ENCODE measurements at regions not wholly inside any gene's neighbourhood (a gene's known extent, or its start where the extent isn't known, plus 50 kb on each side); places are given as distances from the start of the nearest gene placed in this dataset.

DNA sequence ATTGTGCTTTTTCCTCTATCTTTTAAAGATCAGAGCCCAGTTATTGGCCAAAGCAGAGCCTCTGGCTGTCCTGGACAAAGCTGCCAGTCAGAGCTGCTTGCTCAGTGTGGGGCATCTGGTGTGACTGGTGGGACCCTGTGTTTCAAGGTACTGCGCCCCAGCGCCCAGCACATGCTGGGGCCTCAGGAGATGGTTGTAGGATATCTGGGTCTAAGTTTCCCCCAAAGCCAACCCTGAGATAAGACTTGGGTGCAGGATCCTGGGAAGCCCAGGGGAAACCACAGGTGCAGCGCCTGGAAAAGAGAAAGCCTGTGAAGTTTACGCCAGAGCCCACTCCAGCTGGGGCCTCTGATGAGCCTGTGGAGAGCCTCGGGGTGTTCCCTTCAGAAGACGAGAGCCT is 117.7 kb downstream of the RPIA start:
- Histone ChIP-seq H3K36me3 (ENCODE audit: control insufficient read depth in 2 of 2, extremely low read depth in 1 of 2, insufficient read depth in 2 of 2, low read length in 2 of 2) (no peaks in the 10 kb centered on the region), H3K27me3 (ENCODE audit: control insufficient read depth in 2 of 2, insufficient read depth in 2 of 2, low read length in 2 of 2) (peaks cover 0 to 9% of the 10 kb centered on the region in 2 experiments), H3K9me1 (replicated peaks; ENCODE audit: control insufficient read depth, extremely low read depth, insufficient read depth, low read length) (no peaks in the 10 kb centered on the region), H3K9ac (replicated peaks; ENCODE audit: extremely low read depth, insufficient read depth, low read length) (no peak overlapping the region), H4K20me1 (replicated peaks; ENCODE audit: control insufficient read depth, extremely low read depth, insufficient read depth, low read length) (no peaks in the 10 kb centered on the region), H3K4me2 (ENCODE audit: insufficient read depth, low read length) (no peak overlapping the region), H3K79me2 (ENCODE audit: control insufficient read depth, insufficient read depth, low read length) (no peaks in the 10 kb centered on the region), H3K4me1 (ENCODE audit: control insufficient read depth, extremely low read depth, insufficient read depth, low read length) (peaks cover 3% of the 10 kb centered on the region), H3K4me3 (replicated peaks in 1 of 3; ENCODE audit: insufficient read depth in 1 of 3, low read depth in 1 of 3, low read length in 3 of 3) (no peak overlapping the region), H2AFZ (ENCODE audit: low read depth, low read length) (no peak overlapping the region), H3K27ac (ENCODE audit: insufficient read depth, low read depth, low read length) (no peak overlapping the region), H3K9me3 (replicated peaks; ENCODE audit: control insufficient read depth, insufficient read depth, low read length) (no peaks in the 10 kb centered on the region)
- CTCF ChIA-PET = interaction anchor here (1.6 kb wide), 1 partner anchor 66 kb away, joined by 3 read pairs; no protein-coding TSS in a partner anchor
- BruUV-seq (replicated peaks) = no TSS peak
- DNase-seq (ENCODE audit: low read depth, low spot score) = no peak
- TF ChIP-seq POLR2A (IDR thresholded peaks at IDR 0.05; ENCODE audit: low read depth, low read length) = no peak
- TF ChIP-seq, protein P1, sequence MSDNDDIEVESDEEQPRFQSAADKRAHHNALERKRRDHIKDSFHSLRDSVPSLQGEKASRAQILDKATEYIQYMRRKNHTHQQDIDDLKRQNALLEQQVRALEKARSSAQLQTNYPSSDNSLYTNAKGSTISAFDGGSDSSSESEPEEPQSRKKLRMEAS (IDR thresholded peaks at IDR 0.05; ENCODE audit: insufficient read depth, insufficient read length) = no peak
- TF ChIP-seq, protein P2, sequence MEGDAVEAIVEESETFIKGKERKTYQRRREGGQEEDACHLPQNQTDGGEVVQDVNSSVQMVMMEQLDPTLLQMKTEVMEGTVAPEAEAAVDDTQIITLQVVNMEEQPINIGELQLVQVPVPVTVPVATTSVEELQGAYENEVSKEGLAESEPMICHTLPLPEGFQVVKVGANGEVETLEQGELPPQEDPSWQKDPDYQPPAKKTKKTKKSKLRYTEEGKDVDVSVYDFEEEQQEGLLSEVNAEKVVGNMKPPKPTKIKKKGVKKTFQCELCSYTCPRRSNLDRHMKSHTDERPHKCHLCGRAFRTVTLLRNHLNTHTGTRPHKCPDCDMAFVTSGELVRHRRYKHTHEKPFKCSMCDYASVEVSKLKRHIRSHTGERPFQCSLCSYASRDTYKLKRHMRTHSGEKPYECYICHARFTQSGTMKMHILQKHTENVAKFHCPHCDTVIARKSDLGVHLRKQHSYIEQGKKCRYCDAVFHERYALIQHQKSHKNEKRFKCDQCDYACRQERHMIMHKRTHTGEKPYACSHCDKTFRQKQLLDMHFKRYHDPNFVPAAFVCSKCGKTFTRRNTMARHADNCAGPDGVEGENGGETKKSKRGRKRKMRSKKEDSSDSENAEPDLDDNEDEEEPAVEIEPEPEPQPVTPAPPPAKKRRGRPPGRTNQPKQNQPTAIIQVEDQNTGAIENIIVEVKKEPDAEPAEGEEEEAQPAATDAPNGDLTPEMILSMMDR (IDR thresholded peaks at IDR 0.05; ENCODE audit: extremely low read depth in 1 of 2, insufficient read depth in 1 of 2, low read depth in 1 of 2, low read length in 2 of 2) = no peak
- TF ChIP-seq MYC (IDR thresholded peaks at IDR 0.05; ENCODE audit: low read depth, low read length) = no peak
- no peak for TF ChIP-seq GATA2 (IDR thresholded peaks at IDR 0.05; ENCODE audit: insufficient read depth, insufficient read length, low read depth, low read length)
- TF ChIP-seq FOS (IDR thresholded peaks at IDR 0.05; ENCODE audit: borderline replicate concordance, insufficient read depth, low read length) = no peak
- no peak for TF ChIP-seq EZH2 (IDR thresholded peaks at IDR 0.05; ENCODE audit: borderline replicate concordance, low read depth, low read length, severe bottlenecking)
- no peak for TF ChIP-seq POLR2AphosphoS5 (IDR thresholded peaks at IDR 0.05; ENCODE audit: insufficient read depth, low read depth, low read length)
- no peak for TF ChIP-seq JUN (IDR thresholded peaks at IDR 0.05; ENCODE audit: borderline replicate concordance, insufficient read depth, insufficient read length, low read depth)
- POLR2A ChIA-PET = no interaction called here
- intact Hi-C loops (cut with micrococcal nuclease) = no loop called here
- dilution Hi-C loops (cut with MboI; ENCODE audit: extremely low pct_ligation_motif_present, low sequenced_read_pairs) = no loop called here
- no peak for FAIRE-seq
